RWPE1 (cell line): ENCODE measurements at regions not wholly inside any gene's neighbourhood (a gene's known extent, or its start where the extent isn't known, plus 50 kb on each side); places are given as distances from the start of the nearest gene placed in this dataset.
A peak's percentile ranks its signal among the peaks of the same experiment; 100 is the strongest.

ENCODE experiments used
- CTCF ChIA-PET: fragments of 350-600 bp; sonication (Branson Sonifier 250); formaldehyde crosslinking; extraction: SDS; loops from one replicate; lab custom pipeline; 2021; lab: Yijun Ruan, JAX
- POLR2A ChIA-PET: fragments of 400-600 bp; formaldehyde crosslinking; extraction: SDS; loops from one replicate; lab custom pipeline; 2020; ENCODE audit warnings: antibody characterized with exemption; ENCODE audit not compliant: low non-redundant PET; lab: Yijun Ruan, JAX
- DNase-seq: peaks from one replicate; pipeline ENCODE4 v3.0.0; 2012; ENCODE audit warnings: low spot score
- H3K27ac ChIP-seq: fragments of 450-650 bp; 2 replicates; pipeline ENCODE4 v1.5.1; 2017
- TF ChIP-seq, protein P1 (sequence below): fragments of 450-650 bp; conservative IDR thresholded peaks from 2 replicates; pipeline ENCODE4 v1.5.1; 2017; ENCODE audit warnings: low read depth, mild to moderate bottlenecking

DNA sequence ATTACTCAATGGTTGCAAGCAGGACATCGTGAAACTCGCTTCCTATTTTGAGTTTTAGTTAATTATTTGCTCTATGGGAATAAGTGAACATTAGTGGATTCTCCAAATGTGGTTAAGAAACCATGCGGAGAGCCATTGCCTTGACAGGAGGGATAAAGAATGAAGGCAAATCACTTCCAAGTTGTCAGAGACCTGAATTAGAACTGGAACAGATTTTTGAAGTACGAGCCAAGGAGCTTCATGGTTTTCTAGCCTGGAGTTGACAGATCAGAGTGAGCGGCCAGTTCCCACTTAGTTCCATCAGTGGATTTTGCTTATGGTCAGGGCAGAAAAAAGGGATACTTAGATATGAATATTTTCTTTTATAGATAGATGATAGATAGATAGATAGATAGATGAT lies 171.4 kb upstream of the CDH10 start:
- CTCF ChIA-PET, result no interaction called here

DNA sequence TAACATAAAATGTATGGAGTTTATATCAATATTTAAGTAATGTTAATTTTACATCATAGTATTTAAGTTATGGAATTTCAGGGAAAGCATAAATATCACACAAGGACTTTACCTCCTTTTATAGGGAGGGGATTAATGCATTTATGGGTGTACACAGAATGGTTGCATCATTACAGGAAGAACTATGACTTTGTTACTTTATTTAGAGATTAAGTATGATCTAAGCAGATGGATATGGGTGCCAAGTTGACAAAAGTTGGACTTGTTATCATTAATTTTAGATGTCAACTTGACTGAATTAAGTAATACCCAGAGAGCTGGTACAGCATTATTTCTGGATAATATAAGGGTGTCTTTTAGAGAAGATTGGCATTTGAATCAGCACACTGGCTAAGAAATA lies 160.5 kb upstream of the CDH10 start:
- POLR2A ChIA-PET, result no interaction called here
- TF ChIP-seq, protein P1, sequence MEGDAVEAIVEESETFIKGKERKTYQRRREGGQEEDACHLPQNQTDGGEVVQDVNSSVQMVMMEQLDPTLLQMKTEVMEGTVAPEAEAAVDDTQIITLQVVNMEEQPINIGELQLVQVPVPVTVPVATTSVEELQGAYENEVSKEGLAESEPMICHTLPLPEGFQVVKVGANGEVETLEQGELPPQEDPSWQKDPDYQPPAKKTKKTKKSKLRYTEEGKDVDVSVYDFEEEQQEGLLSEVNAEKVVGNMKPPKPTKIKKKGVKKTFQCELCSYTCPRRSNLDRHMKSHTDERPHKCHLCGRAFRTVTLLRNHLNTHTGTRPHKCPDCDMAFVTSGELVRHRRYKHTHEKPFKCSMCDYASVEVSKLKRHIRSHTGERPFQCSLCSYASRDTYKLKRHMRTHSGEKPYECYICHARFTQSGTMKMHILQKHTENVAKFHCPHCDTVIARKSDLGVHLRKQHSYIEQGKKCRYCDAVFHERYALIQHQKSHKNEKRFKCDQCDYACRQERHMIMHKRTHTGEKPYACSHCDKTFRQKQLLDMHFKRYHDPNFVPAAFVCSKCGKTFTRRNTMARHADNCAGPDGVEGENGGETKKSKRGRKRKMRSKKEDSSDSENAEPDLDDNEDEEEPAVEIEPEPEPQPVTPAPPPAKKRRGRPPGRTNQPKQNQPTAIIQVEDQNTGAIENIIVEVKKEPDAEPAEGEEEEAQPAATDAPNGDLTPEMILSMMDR, result no peak
- DNase-seq, result no peak
- H3K27ac ChIP-seq, result no peak overlapping the region
- CTCF ChIA-PET, result no interaction called here

More for the DNA sequence above, 171.4 kb upstream of the CDH10 start:
- DNase-seq, result no peak
- H3K27ac ChIP-seq, result no peak overlapping the region
- POLR2A ChIA-PET, result no interaction called here
- TF ChIP-seq, protein P1, result no peak

DNA sequence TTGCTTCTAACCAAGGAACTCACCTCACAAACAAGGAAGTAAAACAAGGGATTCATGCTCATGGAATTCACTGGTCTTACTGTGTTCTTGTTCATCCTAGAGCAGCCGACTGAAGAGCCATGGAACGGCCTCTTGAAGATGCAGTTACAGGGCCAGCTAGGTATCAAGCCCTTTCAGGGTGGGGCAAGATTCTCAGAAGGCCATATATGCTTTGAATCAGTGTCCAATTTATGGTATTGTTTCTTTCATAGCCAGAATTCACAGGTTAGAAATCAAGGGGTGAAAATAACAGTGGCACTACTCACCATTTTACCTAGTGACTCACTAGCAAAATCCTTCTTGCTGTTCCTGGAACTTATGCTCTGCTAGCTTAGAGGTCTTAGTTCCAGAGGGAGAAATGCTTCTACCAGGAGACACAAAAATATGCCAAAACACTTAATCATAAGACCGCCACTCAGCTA lies 159.5 kb upstream of the CDH10 start:
- TF ChIP-seq, protein P1, result no peak
- POLR2A ChIA-PET, result no interaction called here
- H3K27ac ChIP-seq, result no peak overlapping the region
- no peak for DNase-seq
- CTCF ChIA-PET, result no interaction called here

DNA sequence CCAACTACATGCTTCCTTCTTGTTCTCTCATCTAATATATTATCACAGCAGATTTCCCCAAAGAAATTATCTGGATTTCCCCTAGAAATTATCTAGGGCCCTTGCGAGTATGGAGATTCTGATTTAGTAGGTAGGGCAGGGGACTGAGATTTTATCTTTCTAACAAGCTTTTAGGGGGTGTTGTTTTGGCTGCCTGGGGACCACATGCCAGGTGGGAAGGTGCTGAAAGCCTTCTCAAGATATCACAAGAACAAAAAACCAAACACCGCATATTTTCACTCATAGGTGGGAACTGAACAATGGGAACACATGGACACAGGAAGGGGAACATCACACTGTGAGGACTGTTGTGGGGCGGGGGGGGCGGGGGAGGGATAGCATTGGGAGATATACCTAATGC lies 146.5 kb upstream of the CDH10 start:
- no peak for DNase-seq
- H3K27ac ChIP-seq, result no peak overlapping the region
- CTCF ChIA-PET, result no interaction called here
- TF ChIP-seq, protein P1, result no peak
- POLR2A ChIA-PET, result no interaction called here

DNA sequence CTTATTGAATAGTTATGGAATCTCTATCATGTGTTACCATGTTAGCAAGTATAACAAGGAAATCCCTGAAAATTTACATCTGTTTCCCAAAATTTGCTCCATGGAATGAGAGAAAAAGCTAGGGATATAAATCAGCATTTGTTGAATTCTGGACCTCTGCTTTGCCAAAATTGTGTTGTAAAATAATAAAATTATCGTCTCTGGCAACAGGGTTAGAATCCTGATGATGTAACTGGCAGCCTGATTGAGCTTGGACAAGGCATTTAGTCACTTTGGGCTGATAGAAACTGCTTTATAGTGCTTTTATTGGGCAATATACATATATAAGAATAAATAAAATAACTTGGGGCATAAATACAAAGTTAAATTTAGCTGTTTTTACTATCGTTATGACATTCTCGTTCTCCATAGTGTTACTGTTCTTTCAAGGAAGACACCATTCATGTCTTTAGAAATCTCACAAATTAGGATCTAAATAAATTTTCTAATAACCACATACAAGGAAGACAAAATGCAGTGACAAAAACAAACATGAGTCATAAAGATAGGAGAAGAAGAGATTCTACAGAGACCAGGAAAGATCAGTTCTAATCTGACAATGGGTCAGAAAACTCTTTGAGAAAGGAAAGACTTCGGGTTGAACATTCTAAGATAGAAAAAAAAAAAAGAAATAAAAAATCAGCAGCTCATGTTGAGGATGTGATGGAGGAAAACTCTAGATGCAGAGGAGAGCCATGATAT lies 145.0 kb upstream of the CDH10 start:
- TF ChIP-seq, protein P1, result no peak
- H3K27ac ChIP-seq, result no peak overlapping the region
- no peak for DNase-seq
- ChIA-PET POLR2A (no interaction called here), CTCF (no interaction called here)

DNA sequence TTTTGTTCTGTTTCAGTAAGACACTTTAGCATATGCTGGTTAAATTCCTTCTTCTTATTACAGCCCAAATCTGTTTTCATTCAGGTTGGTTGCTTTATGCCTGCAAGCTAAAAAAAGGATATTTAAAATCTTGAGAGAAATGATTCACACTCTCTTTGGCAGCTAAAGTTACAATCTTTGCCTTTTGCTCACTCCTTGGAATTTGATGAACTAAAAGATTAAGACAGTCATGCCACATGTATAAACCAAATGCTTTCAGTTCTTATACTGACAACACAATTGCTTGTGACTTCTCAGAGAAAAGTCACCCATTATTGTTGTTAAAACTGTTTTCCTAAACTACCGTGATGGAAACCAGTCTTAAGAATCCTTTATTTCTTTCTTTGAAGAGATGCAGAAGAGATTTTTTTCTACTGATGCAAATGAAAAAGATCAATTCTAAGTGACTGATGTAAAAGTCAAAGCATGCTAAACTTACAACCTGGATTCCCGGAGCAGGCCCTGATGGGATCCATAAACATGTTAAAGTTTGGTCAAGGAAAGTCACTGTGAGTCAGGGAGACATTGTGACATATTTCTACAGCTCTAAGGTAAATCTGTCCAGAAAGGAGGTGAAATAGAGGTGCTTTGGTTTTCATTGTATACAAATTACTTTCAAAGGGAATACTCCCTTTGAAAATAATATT lies 144.2 kb upstream of the CDH10 start:
- ChIA-PET CTCF (interaction anchor here (0.6 kb wide), 1 partner anchor 373 kb away, joined by 3 read pairs; no protein-coding TSS in a partner anchor), POLR2A (no interaction called here)
- TF ChIP-seq, protein P1, result no peak
- DNase-seq, result peak; percentile 52
- no peak overlapping the region for H3K27ac ChIP-seq
